ENCODE measurements at regions not wholly inside any gene's neighbourhood (a gene's known extent, or its start where the extent isn't known, plus 50 kb on each side); places are given as distances from the start of the nearest gene placed in this dataset.

GRCh38 chr12:123063535-123063934 lies 83.1 kb downstream of the ARL6IP4 start:
- TF ChIP-seq CTCF (IDR thresholded peaks at IDR 0.05) (no peak), POLR2A (IDR thresholded peaks at IDR 0.05) (no peak), POLR2AphosphoS5 (IDR thresholded peaks at IDR 0.05) (no peak), EP300 (IDR thresholded peaks at IDR 0.05) (no peak)

Measured in upper lobe of left lung (tissue), 4 donors.